ENCODE measurements at regions not wholly inside any gene's neighbourhood (a gene's known extent, or its start where the extent isn't known, plus 50 kb on each side); places are given as distances from the start of the nearest gene placed in this dataset.

- no peak for DNase-seq (ENCODE audit: low read depth, low spot score)
- POLR2A ChIA-PET = no interaction called here
- CTCF ChIA-PET = interaction anchor here (1.2 kb wide), 1 partner anchor 253 kb away, joined by 7 read pairs; no protein-coding TSS in a partner anchor
- no peak for TF ChIP-seq CTCF (IDR thresholded peaks at IDR 0.05; ENCODE audit: low read depth, low read length)
- no peak overlapping the region for H3K4me3 ChIP-seq (ENCODE audit: low read depth, low read length)
- H3K9me3 ChIP-seq (ENCODE audit: control insufficient read depth, insufficient read depth, low read length) = no peaks in the 10 kb centered on the region
- peaks cover 4% of the 10 kb centered on the region for H3K27me3 ChIP-seq (ENCODE audit: control insufficient read depth, insufficient read depth, low read length)
- H3K27ac ChIP-seq (ENCODE audit: low read depth, low read length) = no peak overlapping the region
Measured at GRCh38 chr3:43214616-43215015, 71.7 kb upstream of the SNRK start.

- Histone ChIP-seq H3K27me3 (ENCODE audit: control insufficient read depth, insufficient read depth, low read length) (peaks cover 4% of the 10 kb centered on the region), H3K4me3 (ENCODE audit: low read depth, low read length) (no peak overlapping the region), H3K27ac (ENCODE audit: low read depth, low read length) (no peak overlapping the region), H3K9me3 (ENCODE audit: control insufficient read depth, insufficient read depth, low read length) (no peaks in the 10 kb centered on the region)
- ChIA-PET CTCF (interaction anchor here (0.9 to 1.2 kb wide), 2 partner anchors 58 to 252 kb away, joined by 3 to 7 read pairs; no protein-coding TSS in a partner anchor), POLR2A (no interaction called here)
- no peak for TF ChIP-seq CTCF (IDR thresholded peaks at IDR 0.05; ENCODE audit: low read depth, low read length)
- no peak for DNase-seq (ENCODE audit: low read depth, low spot score)
Measured at GRCh38 chr3:43213631-43214030, 72.7 kb upstream of the SNRK start.

- no peak for DNase-seq (ENCODE audit: low read depth, low spot score)
- TF ChIP-seq CTCF (IDR thresholded peaks at IDR 0.05; ENCODE audit: low read depth, low read length) = no peak
- Histone ChIP-seq H3K27ac (ENCODE audit: low read depth, low read length) (no peak overlapping the region), H3K4me3 (ENCODE audit: low read depth, low read length) (no peak overlapping the region), H3K27me3 (ENCODE audit: control insufficient read depth, insufficient read depth, low read length) (peaks cover 4% of the 10 kb centered on the region), H3K9me3 (ENCODE audit: control insufficient read depth, insufficient read depth, low read length) (no peaks in the 10 kb centered on the region)
- POLR2A ChIA-PET = no interaction called here
- CTCF ChIA-PET = interaction anchor here (0.9 to 1.1 kb wide), 2 partner anchors 57 to 284 kb away, joined by 3 read pairs; no protein-coding TSS in a partner anchor
Measured at GRCh38 chr3:43212914-43213611, 73.3 kb upstream of the SNRK start.

GRCh38 chr3:43211681-43212080 lies 74.7 kb upstream of the SNRK start:
- H3K27ac ChIP-seq (ENCODE audit: low read depth, low read length) = no peak overlapping the region
- H3K27me3 ChIP-seq (ENCODE audit: control insufficient read depth, insufficient read depth, low read length) = peaks cover 4% of the 10 kb centered on the region
- no peaks in the 10 kb centered on the region for H3K9me3 ChIP-seq (ENCODE audit: control insufficient read depth, insufficient read depth, low read length)
- POLR2A ChIA-PET = no interaction called here
- H3K4me3 ChIP-seq (ENCODE audit: low read depth, low read length) = no peak overlapping the region
- no peak for TF ChIP-seq CTCF (IDR thresholded peaks at IDR 0.05; ENCODE audit: low read depth, low read length)
- no peak for DNase-seq (ENCODE audit: low read depth, low spot score)
- CTCF ChIA-PET = no interaction called here

All from AG04450 (cell line).